Mesendoderm (in vitro differentiated cells): ENCODE measurements at regions not wholly inside any gene's neighbourhood (a gene's known extent, or its start where the extent isn't known, plus 50 kb on each side); places are given as distances from the start of the nearest gene placed in this dataset.

Experiments used
- DNase-seq: peaks from one replicate; pipeline ENCODE4 v3.0.0; 2013
- H2AK5ac ChIP-seq: 2 replicates; pipeline ENCODE4 v1.6.1; 2013; ENCODE audit warnings: low read length, inconsistent platforms
- H2BK120ac ChIP-seq: 2 replicates; pipeline ENCODE4 v1.6.1; 2013; ENCODE audit warnings: low read depth, mild to moderate bottlenecking, low read length, moderate library complexity, mixed read lengths
- H2BK15ac ChIP-seq: replicated peaks from 2 replicates; pipeline ENCODE4 v1.6.1; 2013; ENCODE audit warnings: low read depth, mild to moderate bottlenecking, moderate library complexity
- H2BK5ac ChIP-seq: 2 replicates; pipeline ENCODE4 v1.6.1; 2013; ENCODE audit warnings: low read length, inconsistent platforms
- H3K18ac ChIP-seq: 2 replicates; pipeline ENCODE4 v1.6.1; 2013; ENCODE audit warnings: mild to moderate bottlenecking, low read length, mixed read lengths
- H3K23ac ChIP-seq: one replicate; pipeline ENCODE4 v1.6.1; 2013; ENCODE audit warnings: low read length
- H3K27ac ChIP-seq: 2 replicates; pipeline ENCODE4 v1.5.1; 2013; ENCODE audit warnings: low read depth, mild to moderate bottlenecking, inconsistent platforms, low read length, moderate library complexity
- H3K27me3 ChIP-seq: 2 replicates; pipeline ENCODE4 v1.6.1; 2013; ENCODE audit warnings: low read length, control low read depth, mild to moderate bottlenecking, inconsistent platforms; ENCODE audit not compliant: insufficient read depth, poor library complexity
- H3K36me3 ChIP-seq: 2 replicates; pipeline ENCODE4 v1.6.1; 2013; ENCODE audit warnings: low read length, inconsistent platforms; ENCODE audit not compliant: control insufficient read depth, insufficient read depth
- H3K4ac ChIP-seq: one replicate; pipeline ENCODE4 v1.6.1; 2013; ENCODE audit warnings: low read depth, mild to moderate bottlenecking, low read length, moderate library complexity
- H3K4me1 ChIP-seq: 2 replicates; pipeline ENCODE4 v1.6.1; 2013; ENCODE audit warnings: low read depth, low read length, inconsistent platforms; ENCODE audit not compliant: control insufficient read depth
- H3K4me2 ChIP-seq: 2 replicates; pipeline ENCODE4 v1.6.1; 2013; ENCODE audit warnings: low read length
- H3K4me3 ChIP-seq: 2 replicates; pipeline ENCODE4 v1.5.1; 2013; ENCODE audit warnings: mild to moderate bottlenecking, low read length
- H3K56ac ChIP-seq: one replicate; pipeline ENCODE4 v1.6.1; 2013; ENCODE audit warnings: low read length
- H3K79me1 ChIP-seq: 2 replicates; pipeline ENCODE4 v1.6.1; 2013; ENCODE audit warnings: low read length, inconsistent platforms
- H3K79me2 ChIP-seq: 2 replicates; pipeline ENCODE4 v1.6.1; 2013; ENCODE audit warnings: mild to moderate bottlenecking, low read length; ENCODE audit not compliant: control insufficient read depth, insufficient read depth
- H3K9ac ChIP-seq: 2 replicates; pipeline ENCODE4 v1.6.1; 2013; ENCODE audit warnings: low read length, inconsistent platforms
- H4K5ac ChIP-seq: one replicate; pipeline ENCODE4 v1.6.1; 2013; ENCODE audit warnings: low read length
- H4K8ac ChIP-seq: one replicate; pipeline ENCODE4 v1.6.1; 2013; ENCODE audit warnings: low read depth, mild to moderate bottlenecking, control low read depth, low read length, moderate library complexity
- WGBS: extraction: QIAGEN DNeasy Blood & Tissue Kit; methylation state at CpG from one replicate; pipeline ENCODE4 v1.1.7; 2013; ENCODE audit warnings: low lambda C conversion rate, missing lambda C conversion rate; ENCODE audit not compliant: insufficient coverage; ENCODE audit errors: extremely low coverage; 5-methylcytosine and 5-hydroxymethylcytosine counted together

DNA sequence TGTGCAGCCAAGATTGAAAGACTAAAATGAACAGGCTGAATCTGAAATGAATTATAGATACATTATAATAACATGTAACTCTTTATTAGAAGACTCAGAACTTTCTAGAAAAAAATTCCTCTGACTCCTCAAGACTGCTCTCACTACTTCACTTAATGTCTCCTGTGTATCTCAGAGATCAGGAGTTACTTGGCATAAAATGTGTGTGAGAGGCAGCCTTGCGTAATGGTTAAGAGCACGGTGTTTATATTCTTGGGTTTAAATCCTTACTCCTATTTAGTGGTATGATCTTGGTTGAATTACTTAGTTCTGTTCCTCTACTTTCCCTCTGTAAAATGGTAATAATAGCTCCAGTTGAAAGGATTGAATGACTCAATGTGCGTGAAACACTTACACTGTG, 634.9 kb downstream of the LTN1 start:
- Histone ChIP-seq H3K4me1 (no peaks in the 10 kb centered on the region), H3K79me2 (no peaks in the 10 kb centered on the region), H3K36me3 (no peaks in the 10 kb centered on the region), H4K5ac (no peak overlapping the region), H3K4me2 (no peak overlapping the region), H3K4ac (no peak overlapping the region), H3K18ac (no peak overlapping the region), H3K9ac (no peak overlapping the region), H2AK5ac (no peak overlapping the region), H3K4me3 (no peak overlapping the region), H2BK120ac (no peak overlapping the region), H3K56ac (no peak overlapping the region), H3K79me1 (no peaks in the 10 kb centered on the region), H2BK15ac (no peak overlapping the region), H2BK5ac (no peak overlapping the region), H4K8ac (no peak overlapping the region), H3K23ac (no peak overlapping the region), H3K27me3 (no peaks in the 10 kb centered on the region), H3K27ac (no peak overlapping the region)
- WGBS: no CpG with 5 or more reads among the region's 3 CpGs
- DNase-seq: no peak

DNA sequence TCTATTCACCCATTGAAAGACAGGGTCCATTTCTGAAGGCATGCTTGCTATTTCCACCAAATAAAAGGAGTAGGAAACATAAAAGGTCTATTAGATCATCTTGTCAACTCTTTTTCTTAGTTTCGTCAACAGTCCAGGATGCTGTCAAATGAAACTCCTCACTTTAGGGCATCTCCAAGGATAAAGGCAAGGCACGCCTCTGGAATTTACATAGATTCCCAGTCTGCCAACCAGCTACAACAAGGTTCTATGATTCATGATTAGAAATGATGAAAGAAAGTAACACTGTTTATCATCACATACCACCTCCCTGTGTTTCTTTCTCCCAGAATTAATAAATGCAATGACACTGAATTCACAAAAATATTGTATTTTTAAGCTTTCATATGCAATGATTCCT, 636.3 kb downstream of the LTN1 start:
- DNase-seq: no peak
- Histone ChIP-seq H3K4me3 (no peak overlapping the region), H3K4me2 (no peak overlapping the region), H3K18ac (no peak overlapping the region), H3K79me1 (no peaks in the 10 kb centered on the region), H2BK120ac (no peak overlapping the region), H3K4ac (no peak overlapping the region), H2AK5ac (no peak overlapping the region), H3K27ac (no peak overlapping the region), H3K4me1 (no peaks in the 10 kb centered on the region), H2BK5ac (no peak overlapping the region), H3K9ac (no peak overlapping the region), H3K27me3 (no peaks in the 10 kb centered on the region), H4K8ac (no peak overlapping the region), H3K79me2 (no peaks in the 10 kb centered on the region), H3K23ac (no peak overlapping the region), H3K36me3 (no peaks in the 10 kb centered on the region), H4K5ac (no peak overlapping the region), H3K56ac (no peak overlapping the region), H2BK15ac (no peak overlapping the region)
- WGBS: no CpG with 5 or more reads among the region's 2 CpGs

DNA sequence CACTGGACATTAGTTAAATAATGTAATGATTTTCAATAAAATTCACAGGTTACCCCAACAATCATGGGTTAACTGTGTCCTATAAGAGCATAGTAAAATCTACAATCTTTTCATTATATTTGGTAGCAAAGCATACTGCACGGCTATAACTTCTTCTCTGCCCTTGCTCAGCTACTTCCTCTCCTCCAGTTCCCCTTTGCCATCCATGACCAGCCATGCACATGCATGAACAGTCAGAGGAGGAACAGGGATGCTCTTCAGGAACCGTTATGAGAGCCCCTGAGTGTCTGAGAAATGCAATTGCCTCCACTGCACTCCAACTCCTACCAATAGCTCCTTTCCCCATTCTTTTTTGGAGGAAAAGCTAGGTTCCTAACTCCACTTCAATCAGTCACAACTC, 646.7 kb downstream of the LTN1 start:
- DNase-seq: no peak
- no peak overlapping the region for H2BK15ac ChIP-seq
- H3K4ac ChIP-seq: no peak overlapping the region
- H4K8ac ChIP-seq: no peak overlapping the region
- no peaks in the 10 kb centered on the region for H3K36me3 ChIP-seq
- no peak overlapping the region for H3K56ac ChIP-seq
- H3K79me2 ChIP-seq: no peaks in the 10 kb centered on the region
- no peak overlapping the region for H2AK5ac ChIP-seq
- WGBS: no CpG with 5 or more reads among the region's 2 CpGs
- H3K79me1 ChIP-seq: no peaks in the 10 kb centered on the region
- no peak overlapping the region for H3K18ac ChIP-seq
- H3K4me2 ChIP-seq: no peak overlapping the region
- no peak overlapping the region for H3K9ac ChIP-seq
- no peak overlapping the region for H2BK120ac ChIP-seq
- no peaks in the 10 kb centered on the region for H3K4me1 ChIP-seq
- H3K4me3 ChIP-seq: no peak overlapping the region
- H3K27me3 ChIP-seq: no peaks in the 10 kb centered on the region
- H3K27ac ChIP-seq: no peak overlapping the region
- H2BK5ac ChIP-seq: no peak overlapping the region
- no peak overlapping the region for H3K23ac ChIP-seq
- H4K5ac ChIP-seq: no peak overlapping the region

DNA sequence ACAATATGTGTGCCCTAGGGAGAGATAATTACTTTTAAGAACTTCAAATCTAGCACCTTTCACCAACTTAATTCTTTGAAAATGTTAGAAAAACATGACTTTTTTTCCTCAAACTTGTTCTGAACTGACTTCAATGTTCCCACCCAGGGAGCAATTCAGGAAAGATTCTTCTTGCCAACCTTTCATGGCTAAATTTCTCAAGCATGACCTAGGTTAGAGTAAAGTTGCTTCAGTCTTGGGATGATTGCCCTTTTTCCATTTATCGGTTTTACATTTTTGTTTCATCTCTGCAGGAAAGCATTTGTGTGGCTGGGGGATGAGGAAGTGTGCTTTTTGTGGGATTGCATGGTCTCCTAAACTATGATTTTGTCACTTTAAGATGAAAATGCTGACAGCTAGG, 647.7 kb downstream of the LTN1 start:
- Histone ChIP-seq H4K5ac (no peak overlapping the region), H3K27me3 (no peaks in the 10 kb centered on the region), H3K4me1 (no peaks in the 10 kb centered on the region), H2AK5ac (no peak overlapping the region), H2BK5ac (no peak overlapping the region), H4K8ac (no peak overlapping the region), H3K23ac (no peak overlapping the region), H3K4ac (no peak overlapping the region), H3K18ac (no peak overlapping the region), H3K4me2 (no peak overlapping the region), H2BK120ac (no peak overlapping the region), H2BK15ac (no peak overlapping the region), H3K27ac (no peak overlapping the region), H3K79me2 (no peaks in the 10 kb centered on the region), H3K9ac (no peak overlapping the region), H3K56ac (no peak overlapping the region), H3K79me1 (no peaks in the 10 kb centered on the region), H3K36me3 (no peaks in the 10 kb centered on the region), H3K4me3 (no peak overlapping the region)
- WGBS: no CpG with 5 or more reads among the region's 1 CpG
- DNase-seq: no peak

DNA sequence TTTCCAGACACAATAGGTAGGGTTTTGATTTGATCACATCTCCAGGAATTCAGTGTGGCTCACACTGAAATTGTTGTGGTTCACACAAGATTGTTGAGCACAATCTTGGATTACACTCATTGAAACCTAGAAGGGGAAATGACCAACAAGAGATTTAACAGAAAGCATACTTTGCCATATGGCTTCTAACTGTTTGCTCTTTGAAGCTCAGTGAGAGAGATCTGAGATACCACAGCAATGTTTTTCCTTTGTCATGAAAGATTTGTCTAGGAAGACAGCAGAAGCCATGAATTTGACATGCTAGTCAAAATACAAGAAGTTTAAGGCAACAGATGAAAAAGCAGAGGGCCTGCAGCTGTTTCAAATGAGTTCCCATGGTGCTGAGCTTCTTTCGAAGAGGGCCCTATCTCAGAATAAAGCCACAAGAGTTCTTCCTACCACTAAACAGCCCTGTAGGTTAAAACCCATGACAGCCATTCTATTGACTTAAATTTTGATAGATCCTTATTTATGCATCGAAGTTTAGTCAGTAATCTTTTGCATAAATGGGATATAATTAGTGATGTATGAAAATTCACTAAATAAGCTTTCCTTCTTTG, 650.4 kb downstream of the LTN1 start:
- H3K4ac ChIP-seq: no peak overlapping the region
- H3K4me1 ChIP-seq: no peaks in the 10 kb centered on the region
- no peaks in the 10 kb centered on the region for H3K27me3 ChIP-seq
- H3K79me2 ChIP-seq: no peaks in the 10 kb centered on the region
- no peak overlapping the region for H2BK15ac ChIP-seq
- H4K5ac ChIP-seq: no peak overlapping the region
- H3K9ac ChIP-seq: no peak overlapping the region
- H3K4me2 ChIP-seq: no peak overlapping the region
- H3K27ac ChIP-seq: no peak overlapping the region
- H4K8ac ChIP-seq: no peak overlapping the region
- H3K23ac ChIP-seq: no peak overlapping the region
- H3K18ac ChIP-seq: no peak overlapping the region
- WGBS: no CpG with 5 or more reads among the region's 2 CpGs
- no peaks in the 10 kb centered on the region for H3K79me1 ChIP-seq
- no peak for DNase-seq
- H2AK5ac ChIP-seq: no peak overlapping the region
- no peak overlapping the region for H2BK120ac ChIP-seq
- no peak overlapping the region for H3K4me3 ChIP-seq
- no peaks in the 10 kb centered on the region for H3K36me3 ChIP-seq
- no peak overlapping the region for H3K56ac ChIP-seq
- no peak overlapping the region for H2BK5ac ChIP-seq

- no CpG with 5 or more reads among the region's 3 CpGs for WGBS
- Histone ChIP-seq H2BK5ac (no peak overlapping the region), H3K23ac (no peak overlapping the region), H3K27me3 (no peaks in the 10 kb centered on the region), H2BK120ac (no peak overlapping the region), H3K4me1 (no peaks in the 10 kb centered on the region), H3K4me2 (no peak overlapping the region), H2BK15ac (no peak overlapping the region), H3K27ac (no peak overlapping the region), H2AK5ac (no peak overlapping the region), H3K36me3 (no peaks in the 10 kb centered on the region), H3K18ac (no peak overlapping the region), H3K56ac (no peak overlapping the region), H3K4ac (no peak overlapping the region), H3K79me1 (no peaks in the 10 kb centered on the region), H4K5ac (no peak overlapping the region), H4K8ac (no peak overlapping the region), H3K4me3 (no peak overlapping the region), H3K79me2 (no peaks in the 10 kb centered on the region), H3K9ac (no peak overlapping the region)
- no peak for DNase-seq
These were observed 653.3 kb downstream of the LTN1 start for GRCh38 chr21:28339403-28339802.
